SK-N-SH (cell line): ENCODE measurements at regions not wholly inside any gene's neighbourhood (a gene's known extent, or its start where the extent isn't known, plus 50 kb on each side); places are given as distances from the start of the nearest gene placed in this dataset.

Experiments
- CTCF ChIA-PET: fragments of 300-600, 350-600 bp; formaldehyde crosslinking; extraction: SDS; loops from one replicate; lab custom pipeline; 2021; lab: Yijun Ruan, JAX
- POLR2A ChIA-PET: fragments of 350-600 bp; sonication (Branson Sonifier 250); formaldehyde crosslinking; extraction: SDS; loops from one replicate; lab custom pipeline; 2020; ENCODE audit warnings: antibody characterized with exemption, inconsistent platforms; lab: Yijun Ruan, JAX
- DNase-seq: peaks from one replicate; pipeline ENCODE4 v3.0.0; 2012
- H2AFZ ChIP-seq: fragments of 200-600 bp; sonication (generic); 2 replicates; pipeline ENCODE4 v1.8.1; 2016; ENCODE audit warnings: antibody characterized with exemption, mild to moderate bottlenecking, low read depth
- H3F3A ChIP-seq: fragments of 200-600 bp; sonication (generic); replicated peaks from 2 replicates; pipeline ENCODE3; 2016; ENCODE audit warnings: antibody characterized with exemption, mild to moderate bottlenecking; ENCODE audit not compliant: insufficient read depth
- H3K27ac ChIP-seq, 2 experiments: fragments of 200-500 bp in 1 of 2; fragments of 200-600 bp in 1 of 2; sonication (Bioruptor generic) in 1 of 2; sonication (generic), shearing (Covaris generic) in 1 of 2; 2 replicates each; pipeline versions ENCODE4 v1.5.1 to v1.6.1; 2014 to 2016; ENCODE audit warnings: low read depth in 2 of 2, inconsistent platforms in 1 of 2, low read length in 1 of 2, mild to moderate bottlenecking in 1 of 2, mixed read lengths in 1 of 2
- H3K27me3 ChIP-seq: fragments of 200-600 bp; sonication (generic), shearing (Covaris generic); 2 replicates; pipeline ENCODE4 v1.6.1; 2016; ENCODE audit warnings: mixed run types; ENCODE audit not compliant: insufficient read depth
- H3K36me3 ChIP-seq, 2 experiments: fragments of 200-500 bp in 1 of 2; fragments of 200-600 bp in 1 of 2; sonication (Bioruptor generic) in 1 of 2; sonication (generic) in 1 of 2; replicated peaks in 1 of 2; 2 replicates each; pipeline versions ENCODE3 to v1.5.1; 2014 to 2016; ENCODE audit warnings: low read length in 1 of 2, mild to moderate bottlenecking in 1 of 2; ENCODE audit not compliant: insufficient read depth in 2 of 2, control insufficient read depth in 1 of 2
- H3K4me1 ChIP-seq, 2 experiments: fragments of 200-500 bp in 1 of 2; fragments of 200-600 bp in 1 of 2; sonication (Bioruptor generic) in 1 of 2; sonication (generic), shearing (Covaris generic) in 1 of 2; 2 replicates each; pipeline versions ENCODE4 v1.5.1 to v1.6.1; 2014 to 2016; ENCODE audit warnings: low read depth in 1 of 2, low read length in 1 of 2, mixed run types in 1 of 2; ENCODE audit not compliant: insufficient read depth in 2 of 2, control insufficient read depth in 1 of 2
- H3K4me2 ChIP-seq: fragments of 200-600 bp; sonication (generic), shearing (Covaris generic); 2 replicates; pipeline ENCODE4 v1.6.1; 2017; ENCODE audit warnings: mixed run types
- H3K4me3 ChIP-seq, 2 experiments: fragments of 200-500 bp in 1 of 2; fragments of 200-600 bp in 1 of 2; sonication (Bioruptor generic) in 1 of 2; sonication (generic), shearing (Covaris generic) in 1 of 2; 2 replicates each; pipeline versions ENCODE4 v1.5.1 to v1.8.1; 2014 to 2016; ENCODE audit warnings: low read depth in 2 of 2, inconsistent platforms in 1 of 2, low read length in 1 of 2, mild to moderate bottlenecking in 1 of 2, mixed read lengths in 1 of 2, moderate library complexity in 1 of 2
- H3K79me2 ChIP-seq: fragments of 200-600 bp; sonication (generic); 2 replicates; pipeline ENCODE4 v1.8.1; 2017; ENCODE audit warnings: mild to moderate bottlenecking; ENCODE audit not compliant: insufficient read depth
- H3K9ac ChIP-seq: fragments of 200-600 bp; sonication (generic); 2 replicates; pipeline ENCODE4 v1.6.1; 2017; ENCODE audit warnings: mixed run types
- H3K9me2 ChIP-seq: fragments of 200-600 bp; sonication (generic); 2 replicates; pipeline ENCODE4 v1.6.1; 2017; ENCODE audit warnings: mixed run types
- H3K9me3 ChIP-seq: fragments of 200-600 bp; sonication (generic); 2 replicates; pipeline ENCODE4 v1.6.1; 2017; ENCODE audit warnings: mixed run types, mild to moderate bottlenecking, moderate library complexity
- H4K20me1 ChIP-seq: fragments of 200-600 bp; sonication (generic); 2 replicates; pipeline ENCODE4 v1.6.1; 2017; ENCODE audit warnings: mild to moderate bottlenecking, mixed run types; ENCODE audit not compliant: insufficient read depth
- CTCF ChIP-seq: fragments of 200-600 bp; sonication (generic); IDR thresholded peaks from 2 replicates; pipeline ENCODE4 v1.6.1; 2017; ENCODE audit warnings: antibody characterized with exemption, mild to moderate bottlenecking, moderate library complexity
- GABPA ChIP-seq: IDR thresholded peaks from 2 replicates; pipeline ENCODE4 v1.4.0; 2012; ENCODE audit warnings: low read depth, mild to moderate bottlenecking
- GATA2 ChIP-seq: sonication (generic); formaldehyde crosslinking; IDR thresholded peaks from 2 replicates; pipeline ENCODE4 v1.5.0; 2020; ENCODE audit warnings: mild to moderate bottlenecking, missing genetic modification reagents
- JUND ChIP-seq: IDR thresholded peaks from 2 replicates; pipeline ENCODE4 v1.4.0; 2012
- MAX ChIP-seq: IDR thresholded peaks from 2 replicates; pipeline ENCODE4 v1.4.0; 2012; ENCODE audit warnings: low read depth
- NFIC ChIP-seq: IDR thresholded peaks from 2 replicates; pipeline ENCODE4 v1.4.0; 2012; ENCODE audit warnings: borderline replicate concordance
- NRF1 ChIP-seq: IDR thresholded peaks from 2 replicates; pipeline ENCODE4 v1.6.1; 2012; ENCODE audit warnings: low read depth, mild to moderate bottlenecking, low read length
- POLR2AphosphoS5 ChIP-seq: IDR thresholded peaks from 2 replicates; pipeline ENCODE4 v1.6.1; 2012; ENCODE audit warnings: low read depth, low read length
- RAD21 ChIP-seq: IDR thresholded peaks from 2 replicates; pipeline ENCODE4 v1.6.1; 2012; ENCODE audit warnings: mild to moderate bottlenecking, low read length
- RCOR1 ChIP-seq: fragments of 150-350 bp; IDR thresholded peaks from 2 replicates; pipeline ENCODE4 v1.6.1; 2017; ENCODE audit warnings: antibody characterized with exemption, low read length
- RFX5 ChIP-seq: IDR thresholded peaks from 2 replicates; pipeline ENCODE4 v1.6.1; 2012; ENCODE audit warnings: mild to moderate bottlenecking, improper control_type of control experiment, low read length
- RXRA ChIP-seq: IDR thresholded peaks from 2 replicates; pipeline ENCODE4 v1.4.0; 2012; ENCODE audit warnings: low read depth, mild to moderate bottlenecking, borderline replicate concordance
- SIN3A ChIP-seq: IDR thresholded peaks from 2 replicates; pipeline ENCODE4 v1.6.1; 2012; ENCODE audit warnings: low read depth, mild to moderate bottlenecking, low read length, moderate library complexity, borderline replicate concordance
- YY1 ChIP-seq: IDR thresholded peaks from 2 replicates; pipeline ENCODE4 v1.4.0; 2012; ENCODE audit warnings: low read depth, mild to moderate bottlenecking
- WGBS: methylation state at CpG from one replicate; pipeline ENCODE4 v1.1.6; 2017; ENCODE audit warnings: low lambda C conversion rate; 5-methylcytosine and 5-hydroxymethylcytosine counted together
- TF ChIP-seq, protein P1 (sequence below): IDR thresholded peaks from 2 replicates; pipeline ENCODE4 v1.4.0; 2012; ENCODE audit warnings: low read depth, borderline replicate concordance
- TF ChIP-seq, protein P2 (sequence below): IDR thresholded peaks from 2 replicates; pipeline ENCODE4 v1.6.1; 2012; ENCODE audit warnings: mild to moderate bottlenecking, low read depth, low read length, moderate library complexity

DNA sequence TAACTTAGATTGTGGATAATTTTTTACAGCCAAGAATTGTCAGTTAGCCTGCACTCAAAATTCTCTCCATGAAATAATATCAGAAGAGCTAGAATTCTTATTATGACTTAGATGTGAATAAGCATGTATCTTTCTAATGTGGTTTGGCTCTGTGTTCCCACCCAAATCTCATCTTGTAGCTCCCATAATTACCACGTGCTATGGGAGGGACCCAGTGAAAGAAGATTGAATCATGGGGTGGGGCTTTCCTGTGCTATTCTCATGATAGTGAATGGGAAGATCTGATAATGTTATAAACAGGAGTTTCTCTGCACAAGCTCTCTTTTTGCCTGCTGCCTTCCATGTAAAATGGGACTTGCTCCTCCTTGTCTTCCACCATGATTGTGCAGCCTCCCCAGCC lies 176.8 kb downstream of the MAT2B start (continued):
- TF ChIP-seq CTCF (no peak), NRF1 (no peak)
- TF ChIP-seq, protein P1, sequence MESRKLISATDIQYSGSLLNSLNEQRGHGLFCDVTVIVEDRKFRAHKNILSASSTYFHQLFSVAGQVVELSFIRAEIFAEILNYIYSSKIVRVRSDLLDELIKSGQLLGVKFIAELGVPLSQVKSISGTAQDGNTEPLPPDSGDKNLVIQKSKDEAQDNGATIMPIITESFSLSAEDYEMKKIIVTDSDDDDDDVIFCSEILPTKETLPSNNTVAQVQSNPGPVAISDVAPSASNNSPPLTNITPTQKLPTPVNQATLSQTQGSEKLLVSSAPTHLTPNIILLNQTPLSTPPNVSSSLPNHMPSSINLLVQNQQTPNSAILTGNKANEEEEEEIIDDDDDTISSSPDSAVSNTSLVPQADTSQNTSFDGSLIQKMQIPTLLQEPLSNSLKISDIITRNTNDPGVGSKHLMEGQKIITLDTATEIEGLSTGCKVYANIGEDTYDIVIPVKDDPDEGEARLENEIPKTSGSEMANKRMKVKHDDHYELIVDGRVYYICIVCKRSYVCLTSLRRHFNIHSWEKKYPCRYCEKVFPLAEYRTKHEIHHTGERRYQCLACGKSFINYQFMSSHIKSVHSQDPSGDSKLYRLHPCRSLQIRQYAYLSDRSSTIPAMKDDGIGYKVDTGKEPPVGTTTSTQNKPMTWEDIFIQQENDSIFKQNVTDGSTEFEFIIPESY = no peak
- TF ChIP-seq, all 33 proteins: peak for 0

GRCh38 chr5:163687414-163687813 lies 182.0 kb downstream of the MAT2B start:
- no peak overlapping the region for H3K4me2 ChIP-seq
- no peak overlapping the region for H2AFZ ChIP-seq
- H3K79me2 ChIP-seq = no peaks in the 10 kb centered on the region
- H3K9ac ChIP-seq = no peak overlapping the region
- no peaks in the 10 kb centered on the region for H3K9me3 ChIP-seq
- no peaks in the 10 kb centered on the region for H3K36me3 ChIP-seq
- no peaks in the 10 kb centered on the region for H4K20me1 ChIP-seq
- DNase-seq = no peak
- ChIA-PET CTCF (interaction anchor here (0.6 to 2.6 kb wide), 2 partner anchors 9 to 325 kb away, joined by 3 to 10 read pairs; no protein-coding TSS in a partner anchor), POLR2A (no interaction called here)
- TF ChIP-seq RAD21 (no peak), RXRA (no peak), NFIC (no peak), JUND (no peak), NRF1 (no peak), RFX5 (no peak), SIN3A (no peak), GATA2 (CRISPR knock-in tag) (no peak), POLR2AphosphoS5 (no peak), MAX (no peak), RCOR1 (no peak), CTCF (no peak), YY1 (no peak), GABPA (no peak)
- TF ChIP-seq, protein P2, sequence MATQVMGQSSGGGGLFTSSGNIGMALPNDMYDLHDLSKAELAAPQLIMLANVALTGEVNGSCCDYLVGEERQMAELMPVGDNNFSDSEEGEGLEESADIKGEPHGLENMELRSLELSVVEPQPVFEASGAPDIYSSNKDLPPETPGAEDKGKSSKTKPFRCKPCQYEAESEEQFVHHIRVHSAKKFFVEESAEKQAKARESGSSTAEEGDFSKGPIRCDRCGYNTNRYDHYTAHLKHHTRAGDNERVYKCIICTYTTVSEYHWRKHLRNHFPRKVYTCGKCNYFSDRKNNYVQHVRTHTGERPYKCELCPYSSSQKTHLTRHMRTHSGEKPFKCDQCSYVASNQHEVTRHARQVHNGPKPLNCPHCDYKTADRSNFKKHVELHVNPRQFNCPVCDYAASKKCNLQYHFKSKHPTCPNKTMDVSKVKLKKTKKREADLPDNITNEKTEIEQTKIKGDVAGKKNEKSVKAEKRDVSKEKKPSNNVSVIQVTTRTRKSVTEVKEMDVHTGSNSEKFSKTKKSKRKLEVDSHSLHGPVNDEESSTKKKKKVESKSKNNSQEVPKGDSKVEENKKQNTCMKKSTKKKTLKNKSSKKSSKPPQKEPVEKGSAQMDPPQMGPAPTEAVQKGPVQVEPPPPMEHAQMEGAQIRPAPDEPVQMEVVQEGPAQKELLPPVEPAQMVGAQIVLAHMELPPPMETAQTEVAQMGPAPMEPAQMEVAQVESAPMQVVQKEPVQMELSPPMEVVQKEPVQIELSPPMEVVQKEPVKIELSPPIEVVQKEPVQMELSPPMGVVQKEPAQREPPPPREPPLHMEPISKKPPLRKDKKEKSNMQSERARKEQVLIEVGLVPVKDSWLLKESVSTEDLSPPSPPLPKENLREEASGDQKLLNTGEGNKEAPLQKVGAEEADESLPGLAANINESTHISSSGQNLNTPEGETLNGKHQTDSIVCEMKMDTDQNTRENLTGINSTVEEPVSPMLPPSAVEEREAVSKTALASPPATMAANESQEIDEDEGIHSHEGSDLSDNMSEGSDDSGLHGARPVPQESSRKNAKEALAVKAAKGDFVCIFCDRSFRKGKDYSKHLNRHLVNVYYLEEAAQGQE = no peak
- no peaks in the 10 kb centered on the region for H3F3A ChIP-seq
- no peak overlapping the region for H3K4me3 ChIP-seq
- no peaks in the 10 kb centered on the region for H3K9me2 ChIP-seq
- WGBS = 63% methylated on average over 3 of the region's 3 CpGs
- no peaks in the 10 kb centered on the region for H3K4me1 ChIP-seq
- H3K27me3 ChIP-seq = no peaks in the 10 kb centered on the region
- no peak overlapping the region for H3K27ac ChIP-seq
